ENCODE measurements at regions not wholly inside any gene's neighbourhood (a gene's known extent, or its start where the extent isn't known, plus 50 kb on each side); places are given as distances from the start of the nearest gene placed in this dataset.
A peak's percentile ranks its signal among the peaks of the same experiment; 100 is the strongest.

GRCh38 chr10:84783386-84783785 is 455.0 kb downstream of the CCSER2 start:
- DNase-seq: peak in 6 of 51 donors; percentile 1 to 6 (median 2)

DNA sequence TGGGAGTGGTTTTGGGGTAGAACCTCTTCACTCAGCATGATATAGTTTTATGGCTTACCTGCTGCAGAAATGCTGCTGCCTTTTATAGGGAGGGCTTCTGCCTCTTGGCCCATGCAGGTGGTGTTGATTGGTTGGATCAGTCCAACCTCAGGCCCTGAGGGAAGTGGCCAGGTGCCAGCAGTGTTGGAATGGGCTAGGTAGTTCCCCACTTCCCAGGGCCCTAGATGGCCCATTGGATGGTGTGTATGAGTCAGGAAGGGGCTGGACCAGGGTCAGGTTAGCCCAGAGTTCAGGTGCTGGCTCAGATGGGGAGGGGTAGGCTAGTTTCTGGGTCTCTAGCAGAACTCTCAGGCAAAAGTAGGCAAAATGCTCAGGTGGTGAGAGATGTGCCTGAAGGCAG is 455.5 kb downstream of the CCSER2 start:
- no peak for DNase-seq

- DNase-seq: no peak
Observed at GRCh38 chr10:84784749-84785148, 456.4 kb downstream of the CCSER2 start.

GRCh38 chr10:84789026-84789425 is 460.6 kb downstream of the CCSER2 start:
- DNase-seq: no peak

GRCh38 chr10:84798312-84798711 is 469.9 kb downstream of the CCSER2 start:
- DNase-seq: peak in 2 of 51 donors; percentile 25 to 27

DNA sequence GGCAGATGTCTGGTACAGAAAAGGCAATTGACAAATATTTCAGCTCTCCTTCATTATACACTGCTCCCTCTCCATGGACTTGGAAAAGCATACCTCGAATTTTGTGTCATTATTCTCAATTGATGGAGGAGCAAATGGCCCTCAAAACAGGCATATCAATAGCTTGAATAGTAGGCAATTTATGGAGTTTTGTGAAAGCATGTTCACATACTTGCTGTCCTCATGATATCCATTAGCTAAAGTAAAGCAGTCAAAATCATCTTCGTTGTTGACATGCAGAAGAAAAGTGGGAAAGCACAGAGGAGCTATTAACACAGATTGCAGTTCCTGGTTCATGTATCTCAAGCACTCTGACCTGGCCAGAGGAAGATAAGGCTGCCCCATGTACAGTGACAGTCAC is 472.8 kb downstream of the CCSER2 start:
- no peak for DNase-seq

DNA sequence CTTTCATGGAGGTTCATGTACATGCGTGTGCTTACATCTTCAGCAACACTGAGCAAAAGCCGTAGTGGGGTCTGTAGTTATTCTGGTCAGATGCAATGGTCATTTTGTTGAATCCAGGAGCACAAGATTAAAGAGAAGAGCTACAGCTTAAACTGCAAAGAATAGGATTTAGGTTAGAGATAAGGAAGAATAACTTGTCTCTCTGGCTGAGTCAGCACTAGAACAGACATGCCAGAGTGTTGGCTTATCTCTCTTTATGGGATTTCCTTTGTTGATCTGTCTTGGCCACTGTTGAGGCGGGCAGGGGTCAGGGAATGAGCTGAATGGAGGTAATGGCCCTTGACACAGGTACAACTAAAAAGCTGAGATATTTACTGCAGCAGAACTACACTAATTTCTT is 473.5 kb downstream of the CCSER2 start:
- no peak for DNase-seq

DNA sequence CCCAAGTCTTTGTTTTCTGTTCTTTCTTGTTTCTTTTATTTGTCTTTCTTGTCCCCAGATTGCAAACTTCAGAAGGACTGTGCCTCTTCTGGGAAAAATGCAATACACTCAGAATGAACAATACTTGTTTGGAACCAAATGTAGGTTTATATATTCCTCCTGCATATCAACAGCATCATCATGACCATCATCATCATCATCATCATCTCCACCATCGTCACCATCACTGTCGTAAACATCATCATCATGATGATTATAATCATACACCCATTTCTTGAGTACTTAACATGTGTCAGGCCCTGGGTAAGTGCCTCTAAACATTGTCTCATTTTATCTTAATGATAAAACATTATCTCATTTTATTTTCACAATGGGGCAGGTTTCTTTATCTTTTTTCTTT is 476.8 kb downstream of the CCSER2 start:
- DNase-seq: no peak

GRCh38 chr10:84811113-84811512 is 482.7 kb downstream of the CCSER2 start:
- no peak for DNase-seq

DNA sequence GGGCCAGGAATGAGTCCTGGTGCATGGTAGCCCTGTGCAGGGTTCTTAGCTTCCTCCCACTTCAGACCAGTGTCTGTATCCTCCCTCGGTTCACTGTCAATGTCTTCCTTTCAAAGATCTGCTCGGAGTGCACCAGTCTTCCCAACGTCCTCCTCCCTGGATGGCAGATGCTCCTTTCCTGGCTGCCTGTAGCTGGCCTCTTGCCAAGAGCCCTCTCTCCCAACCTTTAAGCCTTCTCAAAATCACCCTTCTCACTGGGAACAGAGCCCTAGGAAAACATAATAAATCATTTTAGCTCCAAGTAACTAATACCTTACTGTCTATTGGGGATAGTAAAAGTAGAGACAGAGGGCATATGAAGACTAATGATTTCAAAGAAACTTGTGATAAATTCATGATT is 490.6 kb downstream of the CCSER2 start:
- DNase-seq: no peak

DNA sequence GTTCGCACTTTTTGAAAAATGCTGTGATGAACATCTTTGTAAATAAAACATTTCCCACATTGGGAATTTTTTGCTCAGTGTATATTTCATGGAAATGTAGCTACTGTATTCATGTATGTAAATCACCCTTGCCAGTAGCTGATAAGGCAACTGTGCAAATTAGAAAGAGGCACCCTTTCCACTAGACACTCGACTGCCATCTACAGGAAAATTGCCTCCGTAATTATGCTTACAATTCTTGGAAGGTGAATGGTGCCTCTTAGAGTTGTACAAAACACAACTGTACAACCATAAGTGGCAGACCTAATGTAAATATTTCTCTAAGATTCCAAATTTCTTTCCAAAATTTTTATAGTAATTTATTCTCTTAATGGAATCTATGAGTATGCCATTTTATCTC is 491.7 kb downstream of the CCSER2 start:
- peak in 1 of 51 donors; percentile 1 for DNase-seq

DNA sequence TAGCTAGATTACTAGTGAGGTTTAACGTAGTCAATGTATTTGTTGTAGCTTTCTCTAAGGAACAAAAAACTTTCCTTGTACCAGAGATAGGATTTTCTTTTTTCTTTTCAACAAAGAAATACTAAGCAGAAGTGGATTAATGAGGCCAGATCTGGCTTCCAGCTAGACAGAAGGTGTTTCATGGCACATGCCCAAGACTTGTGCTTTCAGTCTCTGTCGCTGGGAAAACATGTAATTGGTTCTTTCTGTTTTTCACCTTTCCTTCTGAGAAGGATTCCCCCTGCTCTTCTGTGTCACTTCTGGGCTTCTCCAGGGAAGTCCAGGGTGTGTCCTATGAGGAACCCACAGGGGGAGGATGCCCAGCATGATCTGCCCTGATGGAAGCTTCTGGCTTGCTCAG is 492.2 kb downstream of the CCSER2 start:
- DNase-seq: no peak

- no peak for DNase-seq
Observed at GRCh38 chr10:84822931-84823630, 494.7 kb downstream of the CCSER2 start.

- no peak for DNase-seq
Observed at GRCh38 chr10:84824525-84824924, 496.1 kb downstream of the CCSER2 start.

GRCh38 chr10:84825330-84825729 is 496.9 kb downstream of the CCSER2 start:
- no peak for DNase-seq

DNA sequence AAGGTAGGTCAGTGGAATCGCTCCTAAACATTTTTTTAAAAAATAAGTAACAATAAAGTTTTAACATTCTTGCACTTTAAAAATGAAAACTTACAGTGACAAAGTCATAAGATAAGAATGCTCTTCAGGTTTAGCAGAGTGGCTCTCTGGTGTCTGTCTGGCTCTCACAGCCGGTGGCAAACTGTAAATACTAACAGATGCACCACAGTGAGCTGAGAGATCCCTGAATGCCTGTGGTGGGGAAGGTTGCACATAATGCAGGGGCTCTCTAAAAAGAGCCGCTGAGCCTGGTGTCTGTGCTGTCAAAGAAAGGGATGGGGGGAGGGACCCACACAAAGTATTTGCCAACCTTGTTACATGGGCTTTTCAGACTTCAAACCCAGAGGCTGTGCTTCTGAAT is 498.3 kb downstream of the CCSER2 start:
- DNase-seq: no peak

DNA sequence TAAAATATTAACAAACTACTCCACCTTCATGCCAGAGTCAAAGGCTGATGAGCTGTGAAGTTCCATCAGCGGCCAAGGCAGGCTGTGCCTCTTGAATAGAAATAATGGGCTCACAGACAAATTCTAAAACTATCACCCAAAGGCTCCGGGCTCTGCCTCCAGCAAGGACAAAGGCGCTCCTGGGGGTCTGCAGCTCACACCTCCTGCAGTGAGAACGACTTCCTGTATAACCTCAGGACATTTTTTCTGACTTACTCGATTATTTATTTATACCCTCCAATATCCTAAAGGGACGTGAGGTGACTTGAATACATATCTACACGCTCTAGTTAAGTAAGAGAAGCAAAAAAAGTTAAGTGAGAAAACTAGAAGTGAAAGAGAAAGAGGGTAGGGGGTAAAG is 500.7 kb downstream of the CCSER2 start:
- no peak for DNase-seq

DNA sequence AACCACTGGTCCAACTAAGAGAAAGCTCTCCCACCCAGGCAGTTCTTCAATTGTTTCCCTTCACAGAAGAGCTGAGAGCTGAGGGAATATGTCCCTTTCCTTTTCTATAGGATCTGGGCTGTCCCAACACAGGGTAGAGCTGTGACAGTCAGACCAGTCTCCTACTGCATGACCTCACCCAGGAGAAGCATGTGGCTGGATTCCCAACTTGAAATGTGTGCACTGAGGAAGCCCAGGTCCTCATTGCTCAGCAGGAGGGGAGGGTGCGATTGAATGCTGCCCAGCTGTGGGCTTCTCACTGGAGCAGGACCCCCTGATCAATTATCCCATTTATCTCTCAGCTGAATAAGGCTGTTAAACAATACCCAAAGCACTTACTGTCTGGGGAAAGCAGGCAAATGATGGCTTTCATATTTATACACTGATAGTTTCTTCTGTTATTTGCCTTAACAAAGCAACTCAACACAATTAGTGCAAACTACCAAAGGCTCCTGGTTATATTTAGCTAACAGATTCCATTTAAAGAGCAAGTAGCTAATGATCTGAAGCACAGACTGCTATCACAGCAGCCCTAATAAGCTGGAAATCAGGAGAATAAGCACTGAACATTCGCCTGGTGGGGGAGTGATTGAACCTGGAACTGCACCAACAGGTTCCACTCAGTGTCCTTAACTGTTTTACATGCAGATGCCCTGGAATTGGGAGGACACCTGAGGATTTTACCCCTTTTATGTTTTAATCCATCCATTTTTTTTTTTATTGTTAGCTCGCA is 508.8 kb downstream of the CCSER2 start:
- DNase-seq: no peak

GRCh38 chr10:84837877-84838276 is 509.5 kb downstream of the CCSER2 start:
- no peak for DNase-seq

GRCh38 chr10:84838851-84839250 is 510.5 kb downstream of the CCSER2 start:
- no peak for DNase-seq

DNA sequence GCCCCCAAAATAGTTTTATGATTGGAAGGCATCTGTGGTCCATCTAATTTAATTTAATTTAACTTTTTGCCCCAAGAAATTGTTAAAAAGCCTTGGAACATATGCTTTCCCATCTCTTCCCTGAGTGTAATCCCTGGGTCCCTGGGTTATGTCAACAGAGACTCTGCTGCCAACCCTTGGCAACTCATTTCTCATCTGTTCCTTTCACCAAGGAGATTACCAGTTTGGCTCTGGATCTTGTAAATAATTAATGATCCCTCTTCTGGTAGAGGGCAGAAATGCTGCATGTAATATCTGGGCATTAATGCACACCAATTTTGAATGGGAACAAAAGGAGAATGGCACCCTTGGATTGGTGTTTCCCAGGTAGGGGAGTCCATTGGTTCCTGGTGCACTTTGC is 514.2 kb downstream of the CCSER2 start:
- no peak for DNase-seq

GRCh38 chr10:84844461-84844860 is 516.1 kb downstream of the CCSER2 start:
- no peak for DNase-seq

GRCh38 chr10:84845628-84846261 is 517.4 kb downstream of the CCSER2 start:
- DNase-seq: peak in 3 of 51 donors; percentile 2 to 19 (median 9)

All from hypothalamus (tissue), 51 donors.